Urinary bladder (tissue), 3 donors: ENCODE measurements at regions not wholly inside any gene's neighbourhood (a gene's known extent, or its start where the extent isn't known, plus 50 kb on each side); places are given as distances from the start of the nearest gene placed in this dataset.
A peak's percentile ranks its signal among the peaks of the same experiment; 100 is the strongest.

Experiments used
- DNase-seq: peaks from one replicate; pipeline ENCODE4 v3.0.0-alpha.2; 2015; ENCODE audit errors: extremely low spot score
- H3K27ac ChIP-seq: one replicate; pipeline ENCODE4 v1.5.1; 2013; ENCODE audit warnings: low read depth, mild to moderate bottlenecking, moderate library complexity
- H3K36me3 ChIP-seq: one replicate; pipeline ENCODE4 v1.6.1; 2013; ENCODE audit warnings: mild to moderate bottlenecking, moderate library complexity; ENCODE audit not compliant: insufficient read depth
- H3K4me1 ChIP-seq: one replicate; pipeline ENCODE4 v1.6.1; 2013; ENCODE audit warnings: mild to moderate bottlenecking, moderate library complexity; ENCODE audit not compliant: insufficient read depth
- H3K4me3 ChIP-seq: one replicate; pipeline ENCODE4 v1.5.1; 2013; ENCODE audit warnings: low read depth, low read length
- WGBS: extraction: QIAGEN DNeasy Blood & Tissue Kit; methylation state at CpG from one replicate; pipeline ENCODE4 v1.1.7; 2013; 5-methylcytosine and 5-hydroxymethylcytosine counted together
- donor health status: healthy with polysubstance abuse.
- donor health status: healthy.

GRCh38 chr21:35547946-35548774 is 499.1 kb upstream of the RUNX1 start:
- no peak for DNase-seq
- Histone ChIP-seq H3K27ac (no peak overlapping the region), H3K36me3 (no peaks in the 10 kb centered on the region), H3K4me3 (no peak overlapping the region), H3K4me1 (no peaks in the 10 kb centered on the region)
- 81% methylated on average over 7 of the region's 7 CpGs for WGBS

GRCh38 chr21:35543746-35544145 is 494.6 kb upstream of the RUNX1 start:
- no peak for DNase-seq
- H3K4me3 ChIP-seq: no peak overlapping the region
- no peaks in the 10 kb centered on the region for H3K36me3 ChIP-seq
- 71% methylated on average over 5 of the region's 5 CpGs for WGBS
- H3K27ac ChIP-seq: no peak overlapping the region
- H3K4me1 ChIP-seq: no peaks in the 10 kb centered on the region

- Histone ChIP-seq H3K27ac (no peak overlapping the region), H3K4me1 (no peaks in the 10 kb centered on the region), H3K36me3 (no peaks in the 10 kb centered on the region), H3K4me3 (no peak overlapping the region)
- 72% methylated on average over 4 of the region's 4 CpGs for WGBS
- no peak for DNase-seq
Observed at GRCh38 chr21:35540950-35541638, 492.0 kb upstream of the RUNX1 start.

- 31% methylated on average over 1 of the region's 1 CpG for WGBS
- H3K4me3 ChIP-seq: no peak overlapping the region
- H3K27ac ChIP-seq: no peak overlapping the region
- no peaks in the 10 kb centered on the region for H3K36me3 ChIP-seq
- DNase-seq: no peak
- H3K4me1 ChIP-seq: no peaks in the 10 kb centered on the region
Observed at GRCh38 chr21:35538386-35538785, 489.3 kb upstream of the RUNX1 start.

GRCh38 chr21:35537604-35538003 is 488.5 kb upstream of the RUNX1 start:
- WGBS: 93% methylated on average over 2 of the region's 2 CpGs
- Histone ChIP-seq H3K36me3 (no peaks in the 10 kb centered on the region), H3K4me1 (no peaks in the 10 kb centered on the region), H3K27ac (no peak overlapping the region), H3K4me3 (no peak overlapping the region)
- no peak for DNase-seq

GRCh38 chr21:35533893-35534292 is 484.8 kb upstream of the RUNX1 start:
- DNase-seq: no peak
- Histone ChIP-seq H3K27ac (no peak overlapping the region), H3K4me3 (no peak overlapping the region), H3K4me1 (no peaks in the 10 kb centered on the region), H3K36me3 (no peaks in the 10 kb centered on the region)
- 93% methylated on average over 2 of the region's 2 CpGs for WGBS

GRCh38 chr21:35530766-35531165 is 481.7 kb upstream of the RUNX1 start:
- Histone ChIP-seq H3K4me3 (no peak overlapping the region), H3K36me3 (no peaks in the 10 kb centered on the region), H3K27ac (no peak overlapping the region), H3K4me1 (no peaks in the 10 kb centered on the region)
- no peak for DNase-seq
- WGBS: 86% methylated on average over 6 of the region's 6 CpGs

GRCh38 chr21:35529171-35529863 is 480.2 kb upstream of the RUNX1 start:
- no peak for DNase-seq
- Histone ChIP-seq H3K36me3 (no peaks in the 10 kb centered on the region), H3K4me3 (peak overlapping the region; percentile 37), H3K27ac (no peak overlapping the region), H3K4me1 (no peaks in the 10 kb centered on the region)
- 32% methylated on average over 7 of the region's 7 CpGs for WGBS

- no peaks in the 10 kb centered on the region for H3K4me1 ChIP-seq
- WGBS: 57% methylated on average over 18 of the region's 18 CpGs
- peak overlapping the region; percentile 37 for H3K4me3 ChIP-seq
- no peak for DNase-seq
- no peaks in the 10 kb centered on the region for H3K36me3 ChIP-seq
- no peak overlapping the region for H3K27ac ChIP-seq
Observed at GRCh38 chr21:35528116-35529042, 479.3 kb upstream of the RUNX1 start.

- no peak overlapping the region for H3K4me3 ChIP-seq
- no peak for DNase-seq
- WGBS: 100% methylated on average over 1 of the region's 1 CpG
- no peak overlapping the region for H3K27ac ChIP-seq
- H3K36me3 ChIP-seq: no peaks in the 10 kb centered on the region
- no peaks in the 10 kb centered on the region for H3K4me1 ChIP-seq
Observed at GRCh38 chr21:35527358-35527757, 478.3 kb upstream of the RUNX1 start.

GRCh38 chr21:35525443-35525842 is 476.3 kb upstream of the RUNX1 start:
- Histone ChIP-seq H3K4me1 (no peaks in the 10 kb centered on the region), H3K36me3 (no peaks in the 10 kb centered on the region), H3K4me3 (no peak overlapping the region), H3K27ac (no peak overlapping the region)
- DNase-seq: no peak
- 48% methylated on average over 2 of the region's 2 CpGs for WGBS

- DNase-seq: no peak
- H3K4me3 ChIP-seq: no peak overlapping the region
- no peaks in the 10 kb centered on the region for H3K36me3 ChIP-seq
- WGBS: 81% methylated on average over 10 of the region's 10 CpGs
- H3K4me1 ChIP-seq: no peaks in the 10 kb centered on the region
- H3K27ac ChIP-seq: no peak overlapping the region
Observed at GRCh38 chr21:35521852-35522505, 472.9 kb upstream of the RUNX1 start.

- no peak for DNase-seq
Observed at GRCh38 chr21:35521293-35521692, 472.2 kb upstream of the RUNX1 start.

More at GRCh38 chr21:35521293-35521692, 472.2 kb upstream of the RUNX1 start:
- no peak overlapping the region for H3K27ac ChIP-seq
- no peak overlapping the region for H3K4me3 ChIP-seq
- no peaks in the 10 kb centered on the region for H3K4me1 ChIP-seq
- H3K36me3 ChIP-seq: no peaks in the 10 kb centered on the region
- WGBS: 90% methylated on average over 4 of the region's 4 CpGs
